ENCODE measurements at regions not wholly inside any gene's neighbourhood (a gene's known extent, or its start where the extent isn't known, plus 50 kb on each side); places are given as distances from the start of the nearest gene placed in this dataset.

DNA sequence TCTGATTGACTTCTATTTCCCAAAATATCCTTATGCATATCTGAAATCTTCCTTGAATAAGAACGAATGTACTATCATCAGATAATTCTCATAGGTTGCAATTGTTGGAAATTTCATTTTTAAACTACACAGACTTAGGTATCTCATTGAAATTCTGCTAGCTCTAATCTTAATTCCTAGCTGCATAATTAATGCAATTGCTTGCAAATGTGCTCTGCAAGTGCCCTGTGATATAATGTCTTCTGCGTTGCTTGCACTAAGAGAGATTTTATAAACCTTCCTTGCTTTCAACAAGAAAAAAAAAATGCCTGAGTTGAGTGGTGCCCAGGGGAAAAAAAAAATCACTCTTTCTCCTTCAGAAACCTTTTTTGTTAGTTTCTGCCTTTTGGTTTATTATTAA, 354.9 kb downstream of the TFAP2A start:
- DNase-seq (ENCODE audit: low read depth in 4 of 4, low spot score in 2 of 4): no peak

DNA sequence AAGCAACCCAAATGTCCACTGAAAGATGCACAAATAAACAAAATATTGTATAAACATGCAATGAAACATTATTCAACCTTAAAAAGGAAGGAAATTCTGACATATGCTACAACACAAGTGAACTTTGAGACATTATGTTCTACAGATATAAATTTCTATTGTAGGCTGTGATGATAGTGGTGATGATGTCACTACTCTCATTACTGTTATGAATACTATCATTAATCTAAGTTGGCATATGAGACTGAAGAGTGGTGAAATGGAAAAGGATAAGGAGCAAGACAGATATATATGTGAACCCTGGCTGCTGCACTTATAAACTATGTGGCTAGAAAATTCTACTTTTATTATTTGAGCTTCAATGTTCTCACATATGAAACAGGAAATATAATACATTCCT, 360.2 kb downstream of the TFAP2A start:
- DNase-seq (ENCODE audit: low read depth in 4 of 4, low spot score in 2 of 4): no peak

GRCh38 chr6:10051283-10051682, 363.6 kb downstream of the TFAP2A start:
- no peak for DNase-seq (ENCODE audit: low read depth in 4 of 4, low spot score in 2 of 4)

DNA sequence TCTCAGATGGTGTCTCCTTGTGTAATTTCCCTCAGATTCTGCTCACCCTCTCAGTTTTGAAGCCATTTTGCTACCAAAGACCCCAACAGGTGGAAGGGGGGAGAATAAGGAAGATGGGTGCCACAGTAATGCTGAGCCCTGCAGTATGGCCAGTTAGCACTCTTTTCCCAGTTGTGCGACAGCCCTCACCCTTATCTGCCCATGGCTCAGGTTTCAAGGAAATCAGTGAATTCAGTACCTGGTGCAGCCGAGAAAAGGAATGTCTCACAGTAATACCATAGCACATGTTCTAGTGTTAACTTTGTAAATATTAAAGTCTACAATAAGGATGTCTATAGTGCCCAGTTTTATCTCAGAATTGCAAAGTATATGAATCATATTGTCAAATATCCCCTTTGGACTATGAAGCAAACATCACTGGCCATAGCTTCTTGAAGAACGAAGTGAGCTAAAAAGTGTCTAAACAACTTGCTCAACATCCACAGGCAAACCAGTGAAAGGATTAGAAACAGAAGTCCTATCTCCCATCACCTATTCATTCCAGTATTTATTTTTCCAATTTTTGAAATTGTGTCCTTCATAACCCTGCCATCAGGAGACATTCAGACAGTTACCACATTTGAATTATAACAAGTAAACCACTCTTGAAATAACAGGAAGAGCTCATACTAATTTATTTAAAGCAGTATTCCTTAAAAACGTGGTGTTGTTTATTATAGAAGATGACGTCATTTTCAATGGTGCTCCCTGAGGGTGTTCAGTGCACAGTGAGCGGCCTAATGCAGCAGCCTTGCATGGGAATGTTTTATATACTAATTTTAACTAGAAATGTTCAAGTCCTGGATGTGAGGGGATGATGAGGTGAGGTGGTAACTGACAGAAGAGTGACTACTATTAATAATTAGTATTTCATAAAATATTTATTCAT, 366.2 kb downstream of the TFAP2A start:
- DNase-seq (ENCODE audit: low read depth in 4 of 4, low spot score in 2 of 4): no peak

DNA sequence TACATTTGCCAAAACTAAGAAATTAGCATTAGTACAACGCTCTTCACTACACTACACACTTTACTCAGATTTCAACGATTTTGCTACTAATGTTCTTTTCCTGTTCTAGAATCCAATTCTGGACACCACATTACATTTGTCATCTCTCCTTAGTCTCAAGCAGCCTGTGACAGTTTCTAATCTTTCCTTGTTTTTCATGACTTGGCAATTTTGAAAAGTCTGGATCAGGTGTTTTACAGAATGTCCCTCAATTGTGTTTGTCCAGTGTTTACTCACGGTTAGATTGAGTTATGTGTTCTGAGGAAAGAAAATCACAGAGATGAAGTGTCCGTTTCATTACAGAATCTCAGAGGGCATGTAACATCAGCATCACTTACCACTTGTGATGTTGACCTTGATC, 372.6 kb downstream of the TFAP2A start:
- no peak for DNase-seq (ENCODE audit: low read depth in 4 of 4, low spot score in 2 of 4)

- no peak for DNase-seq (ENCODE audit: low read depth in 4 of 4, low spot score in 2 of 4)
Measured at GRCh38 chr6:10033223-10033829, 381.5 kb downstream of the TFAP2A start.

- DNase-seq (ENCODE audit: low read depth in 4 of 4, low spot score in 2 of 4): no peak
Measured at GRCh38 chr6:10031617-10032016, 383.3 kb downstream of the TFAP2A start.

- no peak for DNase-seq (ENCODE audit: low read depth in 4 of 4, low spot score in 2 of 4)
Measured at GRCh38 chr6:10030942-10031537, 383.8 kb downstream of the TFAP2A start.

DNA sequence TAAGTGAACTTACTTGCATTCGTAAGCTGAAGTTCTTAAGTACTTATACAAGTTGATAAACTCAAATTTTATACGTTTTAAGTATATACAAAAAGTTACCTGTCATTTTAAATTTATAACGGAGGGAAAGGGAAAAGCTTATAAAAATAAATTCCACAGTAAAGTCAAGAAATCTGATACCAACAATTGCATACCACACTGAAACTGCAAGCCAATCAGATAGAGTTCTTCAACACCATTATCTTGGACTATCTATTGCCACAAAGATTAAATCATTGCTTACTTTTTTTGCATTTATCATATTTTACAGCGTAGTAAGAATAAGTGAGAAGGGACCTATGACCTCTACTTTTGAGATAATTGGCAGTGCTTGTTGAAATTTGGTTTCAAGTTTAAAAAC, 386.7 kb downstream of the TFAP2A start:
- DNase-seq (ENCODE audit: low read depth in 4 of 4, low spot score in 2 of 4): no peak

- no peak for DNase-seq (ENCODE audit: low read depth in 4 of 4, low spot score in 2 of 4)
Measured at GRCh38 chr6:10019851-10020250, 395.0 kb downstream of the TFAP2A start.

- no peak for DNase-seq (ENCODE audit: low read depth in 4 of 4, low spot score in 2 of 4)
Measured at GRCh38 chr6:10014557-10014956, 400.3 kb downstream of the TFAP2A start.

GRCh38 chr6:10000551-10000950, 414.3 kb downstream of the TFAP2A start:
- DNase-seq (ENCODE audit: low read depth in 4 of 4, low spot score in 2 of 4): no peak

DNA sequence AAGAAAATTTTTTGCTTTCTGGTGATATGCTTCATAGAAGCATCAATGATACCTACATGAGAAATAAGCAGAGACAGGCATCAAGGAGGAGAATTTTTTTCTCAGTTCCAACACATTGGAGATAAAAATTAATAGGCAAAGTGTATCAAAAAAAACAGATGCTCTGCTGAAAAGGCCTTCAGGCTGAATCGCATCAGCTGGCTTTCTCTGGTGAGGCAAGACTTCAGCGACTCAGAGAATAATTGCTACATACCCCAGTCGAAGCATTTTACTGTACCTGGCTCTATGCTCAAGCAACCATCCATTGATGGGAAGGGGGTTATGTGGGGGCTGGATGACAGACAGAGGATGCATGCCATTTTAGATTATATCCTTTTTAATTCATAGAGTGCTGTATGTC, 415.1 kb downstream of the TFAP2A start:
- no peak for DNase-seq (ENCODE audit: low read depth in 4 of 4, low spot score in 2 of 4)

- DNase-seq (ENCODE audit: low read depth in 4 of 4, low spot score in 2 of 4): no peak
Measured at GRCh38 chr6:9986273-9986672, 428.6 kb downstream of the TFAP2A start.

DNA sequence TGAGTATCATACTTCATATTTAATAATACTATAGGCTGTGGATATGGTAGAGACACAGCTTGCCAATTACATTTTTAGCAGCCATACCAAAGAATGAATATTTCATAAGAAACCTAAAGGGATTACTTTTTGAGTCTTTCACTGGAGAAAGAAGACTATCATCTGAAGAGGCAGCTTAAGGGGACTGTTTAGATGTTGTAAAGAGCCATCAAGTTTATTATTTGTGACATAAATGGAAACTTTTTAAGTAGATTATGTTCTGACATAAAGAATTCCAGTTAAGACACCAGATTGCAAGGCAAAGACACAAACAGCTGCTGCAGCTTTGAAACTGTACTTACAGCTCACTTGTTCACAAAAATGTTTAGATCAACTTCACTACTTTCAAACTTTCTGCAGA, 429.4 kb downstream of the TFAP2A start:
- DNase-seq (ENCODE audit: low read depth in 4 of 4, low spot score in 2 of 4): no peak

DNA sequence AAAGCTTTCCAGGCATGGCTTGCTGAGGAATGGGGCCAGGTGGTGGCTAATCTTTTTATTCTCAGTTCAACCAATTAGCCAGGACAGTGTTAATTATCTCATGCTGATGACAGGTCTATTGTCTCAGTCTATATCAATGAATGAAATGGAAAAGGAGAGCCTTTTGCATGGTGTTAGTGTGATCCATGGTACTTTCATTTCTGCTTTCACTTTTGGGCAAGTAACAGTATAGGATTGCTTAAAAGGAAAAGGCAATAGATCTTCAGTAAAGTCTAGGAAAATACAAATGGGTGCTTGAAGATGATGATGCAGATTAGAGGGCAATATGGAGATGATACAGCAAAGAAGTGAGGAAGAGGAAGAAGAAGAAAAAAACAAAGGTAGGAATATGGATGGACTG, 430.3 kb downstream of the TFAP2A start:
- DNase-seq (ENCODE audit: low read depth in 4 of 4, low spot score in 2 of 4): no peak

DNA sequence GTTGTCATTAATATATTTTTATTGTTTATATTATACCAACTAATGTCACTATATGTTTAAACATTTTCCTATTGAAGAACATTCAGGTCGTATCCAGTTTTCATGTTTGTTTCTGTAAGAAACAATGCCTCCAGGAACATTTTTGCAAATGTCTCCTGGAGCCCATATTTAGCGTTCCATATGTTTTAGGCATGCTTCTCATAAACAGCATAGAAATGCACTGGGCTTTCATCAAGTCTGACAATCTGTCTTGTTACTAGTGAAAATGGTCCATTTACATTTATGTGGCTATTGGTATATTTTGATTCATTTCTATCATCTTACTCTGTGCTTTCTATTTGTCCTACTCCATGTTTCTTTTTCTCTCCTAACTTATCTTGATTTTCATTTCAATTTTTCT, 431.7 kb downstream of the TFAP2A start:
- DNase-seq (ENCODE audit: low read depth in 4 of 4, low spot score in 2 of 4): no peak

- DNase-seq (ENCODE audit: low read depth in 4 of 4, low spot score in 2 of 4): no peak
Measured at GRCh38 chr6:9982215-9982614, 432.7 kb downstream of the TFAP2A start.

GRCh38 chr6:9979996-9980395, 434.9 kb downstream of the TFAP2A start:
- DNase-seq (ENCODE audit: low read depth in 4 of 4, low spot score in 2 of 4): no peak

- DNase-seq (ENCODE audit: low read depth in 4 of 4, low spot score in 2 of 4): no peak
Measured at GRCh38 chr6:9978480-9978879, 436.4 kb downstream of the TFAP2A start.

- peak; percentile 36 to 57 (median 46) for DNase-seq (ENCODE audit: low read depth in 4 of 4, low spot score in 2 of 4)
Measured at GRCh38 chr6:9977411-9977810, 437.5 kb downstream of the TFAP2A start.

DNA sequence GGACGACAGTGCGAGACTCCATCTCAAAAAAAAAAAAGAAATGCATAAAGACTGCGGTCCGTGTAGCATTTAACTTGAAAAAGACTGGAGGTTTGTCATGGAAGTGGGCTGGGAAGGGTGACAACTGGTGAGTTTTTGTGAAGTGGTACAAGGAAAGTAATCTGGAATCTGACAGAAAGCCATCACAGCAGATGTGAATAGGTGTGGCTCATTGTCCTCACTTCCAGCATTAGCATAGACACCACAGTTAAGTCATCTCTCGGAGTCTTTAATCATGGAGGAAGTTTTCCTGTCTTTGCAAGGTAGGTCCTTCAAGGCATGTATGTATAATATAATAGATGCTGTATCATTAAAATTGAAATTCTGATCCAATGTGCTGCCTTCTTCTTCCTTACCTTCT, 453.2 kb downstream of the TFAP2A start:
- DNase-seq (ENCODE audit: low read depth in 4 of 4, low spot score in 2 of 4): no peak
